ENCODE measurements at regions not wholly inside any gene's neighbourhood (a gene's known extent, or its start where the extent isn't known, plus 50 kb on each side); places are given as distances from the start of the nearest gene placed in this dataset.
A peak's percentile ranks its signal among the peaks of the same experiment; 100 is the strongest.

- Histone ChIP-seq H3K4me3 (ENCODE audit: low read depth in 2 of 2, low read length in 2 of 2) (no peak overlapping the region), H3K27me3 (ENCODE audit: control insufficient read depth, insufficient read depth, low read length) (no peaks in the 10 kb centered on the region), H3K9me3 (ENCODE audit: control insufficient read depth, insufficient read depth, low read depth, low read length) (peaks cover 10% of the 10 kb centered on the region; the same call in 1 of the 2 replicates), H3K27ac (ENCODE audit: low read length) (no peak overlapping the region; the same call in 1 of the 2 replicates), H3K4me1 (ENCODE audit: control insufficient read depth, insufficient read depth, low read length) (no peaks in the 10 kb centered on the region), H3K36me3 (ENCODE audit: control insufficient read depth, insufficient read depth, low read length) (no peaks in the 10 kb centered on the region)
- DNase-seq (ENCODE audit: low read depth, low spot score) (no peak), ATAC-seq (peak; percentile 58; the same call in 1 of the 2 replicates)
- ChIA-PET CTCF (no interaction called here), POLR2A (no interaction called here)
- no peak for TF ChIP-seq POLR2AphosphoS5 (IDR thresholded peaks at IDR 0.05; ENCODE audit: low read depth, low read length)
- no peak for TF ChIP-seq CTCF (IDR thresholded peaks at IDR 0.05)
- TF ChIP-seq SIN3A (IDR thresholded peaks at IDR 0.05; ENCODE audit: borderline replicate concordance, insufficient read depth, low read depth, low read length) = no peak
- no peak for TF ChIP-seq REST (IDR thresholded peaks at IDR 0.05; ENCODE audit: insufficient read depth in 1 of 2, low read depth in 2 of 2, low read length in 1 of 2)
- no peak for TF ChIP-seq TCF7L2 (IDR thresholded peaks at IDR 0.05; ENCODE audit: low read depth, low read length)
- in situ Hi-C loops (cut with HindIII; ENCODE audit: low pct_unique_long_range_greater_than_20kb, low sequenced_read_pairs) = no loop called here
- intact Hi-C loops (cut with micrococcal nuclease; ENCODE audit: unreplicated experiment) = no loop called here
- BruUV-seq (replicated peaks) = no TSS peak
Observed at GRCh38 chr2:189347540-189347939, 93.7 kb upstream of the WDR75 start.

GRCh38 chr2:189348369-189348768, 92.9 kb upstream of the WDR75 start:
- in situ Hi-C loops (cut with HindIII; ENCODE audit: low pct_unique_long_range_greater_than_20kb, low sequenced_read_pairs) (no loop called here), intact Hi-C loops (cut with micrococcal nuclease; ENCODE audit: unreplicated experiment) (no loop called here)
- ATAC-seq (no peak), DNase-seq (ENCODE audit: low read depth, low spot score) (no peak)
- Histone ChIP-seq H3K9me3 (ENCODE audit: control insufficient read depth, insufficient read depth, low read depth, low read length) (peaks cover 6% of the 10 kb centered on the region; the same call in 1 of the 2 replicates), H3K27ac (ENCODE audit: low read length) (no peak overlapping the region), H3K36me3 (ENCODE audit: control insufficient read depth, insufficient read depth, low read length) (no peaks in the 10 kb centered on the region), H3K4me1 (ENCODE audit: control insufficient read depth, insufficient read depth, low read length) (no peaks in the 10 kb centered on the region), H3K4me3 (ENCODE audit: low read depth in 2 of 2, low read length in 2 of 2) (no peak overlapping the region), H3K27me3 (ENCODE audit: control insufficient read depth, insufficient read depth, low read length) (no peaks in the 10 kb centered on the region)
- TF ChIP-seq REST (IDR thresholded peaks at IDR 0.05; ENCODE audit: insufficient read depth in 1 of 2, low read depth in 2 of 2, low read length in 1 of 2) = no peak
- TF ChIP-seq TCF7L2 (IDR thresholded peaks at IDR 0.05; ENCODE audit: low read depth, low read length) = no peak
- no peak for TF ChIP-seq SIN3A (IDR thresholded peaks at IDR 0.05; ENCODE audit: borderline replicate concordance, insufficient read depth, low read depth, low read length)
- TF ChIP-seq POLR2AphosphoS5 (IDR thresholded peaks at IDR 0.05; ENCODE audit: low read depth, low read length) = no peak
- no peak for TF ChIP-seq CTCF (IDR thresholded peaks at IDR 0.05)
- BruUV-seq (replicated peaks) = no TSS peak
- ChIA-PET CTCF (no interaction called here), POLR2A (no interaction called here)

Measured in Panc1 (cell line).